ENCODE measurements at regions not wholly inside any gene's neighbourhood (a gene's known extent, or its start where the extent isn't known, plus 50 kb on each side); places are given as distances from the start of the nearest gene placed in this dataset.

GRCh38 chr6:80767808-80768207 is 661.3 kb downstream of the BCKDHB start:
- DNase-seq: no peak

- DNase-seq: no peak
Measured at GRCh38 chr6:80744213-80744612, 637.7 kb downstream of the BCKDHB start.

GRCh38 chr6:80742481-80742880 is 636.0 kb downstream of the BCKDHB start:
- no peak for DNase-seq

DNA sequence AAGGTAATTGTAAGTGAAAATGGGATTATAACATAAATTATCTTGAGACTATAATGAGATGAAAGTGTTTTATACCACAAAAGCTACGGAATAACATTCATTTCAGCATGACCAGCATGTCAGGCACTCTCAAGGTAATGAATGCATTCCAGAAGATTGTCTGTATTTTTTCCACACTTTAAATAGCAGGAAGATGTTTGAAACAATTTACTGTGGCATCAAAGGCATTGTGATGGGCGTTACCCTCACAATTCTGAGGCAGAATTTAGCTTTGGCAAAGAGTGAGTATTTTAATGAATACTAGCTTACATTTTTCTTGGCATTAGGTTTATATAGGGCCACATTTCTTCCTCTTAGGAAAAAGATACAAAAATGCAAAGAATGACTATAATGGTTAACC is 627.2 kb downstream of the BCKDHB start:
- no peak for DNase-seq

DNA sequence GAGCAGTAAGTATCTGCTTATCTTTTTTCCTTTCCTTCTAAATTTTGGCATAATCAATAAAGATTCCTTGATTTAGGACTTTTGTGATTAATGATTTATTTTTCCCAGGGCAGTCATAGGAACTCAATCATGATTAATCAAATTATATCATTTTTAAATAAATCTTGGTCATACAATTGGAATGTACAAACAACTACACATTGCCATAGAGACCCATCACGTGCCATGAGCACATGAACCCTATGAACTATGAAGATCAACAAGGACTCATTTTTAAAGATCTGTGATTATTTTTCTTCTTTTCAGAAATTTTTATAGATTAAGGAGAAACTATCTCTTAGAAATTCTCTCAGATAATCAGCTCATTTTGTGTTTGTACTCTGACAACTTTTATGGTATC is 622.4 kb downstream of the BCKDHB start:
- DNase-seq: no peak

GRCh38 chr6:80728101-80728750 is 621.8 kb downstream of the BCKDHB start:
- DNase-seq: no peak

- no peak for DNase-seq
Measured at GRCh38 chr6:80725156-80725930, 618.9 kb downstream of the BCKDHB start.

- no peak for DNase-seq
Measured at GRCh38 chr6:80720824-80721223, 614.4 kb downstream of the BCKDHB start.

DNA sequence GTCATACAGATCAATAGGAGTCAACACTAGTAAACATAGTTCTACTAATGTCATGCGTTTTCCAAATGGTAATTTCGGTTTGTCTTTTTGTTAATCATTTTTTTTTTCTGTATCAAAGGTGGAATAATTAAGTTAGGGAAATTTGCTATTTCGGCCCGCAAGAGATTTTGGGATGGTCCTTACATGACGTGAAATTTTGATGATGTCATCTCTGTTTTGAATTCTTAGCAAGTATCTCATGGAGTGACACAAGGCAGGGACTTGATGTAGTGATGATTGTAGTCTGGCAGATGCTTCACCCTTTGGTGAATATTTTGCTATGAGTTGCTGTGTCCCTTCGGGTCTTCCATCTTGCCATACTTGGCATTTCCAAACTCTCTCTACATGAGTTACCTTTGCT is 608.0 kb downstream of the BCKDHB start:
- no peak for DNase-seq

DNA sequence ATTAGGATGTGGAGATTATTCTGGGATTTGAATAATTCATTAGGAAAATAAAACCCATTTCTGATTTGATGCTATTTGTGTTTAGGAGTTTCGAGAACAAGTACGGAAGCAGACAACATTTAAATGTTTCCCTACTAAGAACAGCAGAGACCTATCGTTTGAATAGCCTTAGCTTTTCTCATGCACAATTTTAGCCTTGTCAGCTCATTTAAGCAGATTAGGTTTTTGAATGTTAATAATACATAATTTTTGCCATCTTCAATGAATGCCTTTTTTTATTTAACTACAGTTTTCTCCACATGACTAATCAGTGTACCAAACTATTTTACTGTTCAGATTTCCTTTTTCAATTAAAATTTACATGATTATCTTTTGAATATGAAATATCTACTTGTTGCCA is 592.0 kb downstream of the BCKDHB start:
- DNase-seq: no peak

- no peak for DNase-seq
Measured at GRCh38 chr6:80696268-80696667, 589.8 kb downstream of the BCKDHB start.

DNA sequence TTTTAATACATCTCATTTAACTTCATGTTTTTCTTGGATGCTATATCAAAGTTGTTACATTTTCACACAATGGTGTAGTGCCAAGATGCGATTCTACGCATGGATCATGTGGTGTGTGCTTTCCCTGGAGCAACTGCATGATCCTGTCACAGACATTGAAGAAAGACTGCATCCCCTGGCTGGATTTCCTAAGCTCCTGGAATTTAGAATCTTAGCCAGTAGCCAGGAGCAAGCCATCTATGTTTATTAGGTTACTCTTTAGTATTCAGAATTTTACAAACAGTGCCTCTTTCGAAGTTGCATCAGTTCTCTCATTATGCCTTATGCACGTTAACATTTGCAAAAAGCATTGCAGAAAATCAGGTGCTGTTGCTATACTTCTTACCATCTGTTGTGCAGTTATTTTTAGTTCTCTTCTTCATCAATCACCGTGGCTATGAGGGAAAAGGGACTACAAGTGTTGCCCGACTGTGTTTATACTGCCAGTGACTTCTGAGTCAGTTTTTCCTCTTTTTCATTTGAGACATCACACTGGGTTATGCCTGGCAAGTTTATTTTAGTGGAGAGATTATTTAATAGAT is 584.2 kb downstream of the BCKDHB start:
- DNase-seq: no peak

DNA sequence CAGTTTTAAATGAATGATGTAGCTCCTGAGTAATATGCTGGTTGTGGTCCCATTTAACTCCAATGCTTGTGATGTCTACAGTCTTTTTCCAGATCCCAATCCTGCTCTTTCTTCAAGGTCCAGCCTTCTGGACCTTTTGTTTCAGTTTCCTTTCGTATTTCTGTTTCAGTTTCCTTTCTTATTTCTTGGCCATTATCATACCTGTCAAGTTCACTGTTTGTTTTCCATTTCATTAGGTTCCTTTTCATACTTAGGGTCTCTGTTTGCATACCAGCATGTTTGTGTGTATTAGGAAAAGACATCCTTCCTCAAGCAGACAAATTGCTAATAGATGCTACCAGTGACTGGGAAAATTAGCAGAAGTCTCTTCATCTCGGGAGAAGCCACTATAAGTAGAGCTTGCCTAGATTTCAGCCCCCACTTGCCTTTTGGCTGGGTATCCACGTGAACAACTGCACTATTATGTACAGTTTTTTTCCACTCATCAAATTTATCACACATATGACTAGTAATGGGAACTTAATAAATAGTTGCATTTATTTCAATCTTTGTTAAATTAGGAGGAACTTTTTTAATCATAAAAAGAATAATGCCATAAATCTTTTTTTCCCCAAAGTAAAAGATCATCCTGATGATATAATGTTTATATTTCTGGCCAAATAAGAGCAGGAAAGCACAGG is 583.4 kb downstream of the BCKDHB start:
- no peak for DNase-seq

DNA sequence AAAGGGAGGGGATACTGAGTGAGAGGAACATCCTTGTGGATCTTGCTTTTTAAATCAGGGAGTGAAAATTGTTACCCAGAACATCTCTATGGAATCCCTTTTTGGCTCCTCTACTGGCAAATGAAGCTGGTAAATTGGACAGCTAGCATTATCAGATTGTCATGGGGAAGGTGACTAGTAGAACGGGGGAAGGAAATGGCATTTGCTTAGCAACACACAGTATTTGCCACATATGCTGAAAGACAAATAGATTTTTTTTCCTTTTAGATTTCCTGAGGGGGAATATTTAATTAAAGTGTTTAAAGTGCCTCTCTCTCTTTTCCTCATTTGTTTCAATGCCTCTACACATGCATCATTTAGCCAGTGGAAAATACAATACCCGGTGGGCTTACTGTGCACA is 573.5 kb downstream of the BCKDHB start:
- no peak for DNase-seq

- DNase-seq: no peak
Measured at GRCh38 chr6:80676386-80676785, 569.9 kb downstream of the BCKDHB start.

- no peak for DNase-seq
Measured at GRCh38 chr6:80674669-80675068, 568.2 kb downstream of the BCKDHB start.

DNA sequence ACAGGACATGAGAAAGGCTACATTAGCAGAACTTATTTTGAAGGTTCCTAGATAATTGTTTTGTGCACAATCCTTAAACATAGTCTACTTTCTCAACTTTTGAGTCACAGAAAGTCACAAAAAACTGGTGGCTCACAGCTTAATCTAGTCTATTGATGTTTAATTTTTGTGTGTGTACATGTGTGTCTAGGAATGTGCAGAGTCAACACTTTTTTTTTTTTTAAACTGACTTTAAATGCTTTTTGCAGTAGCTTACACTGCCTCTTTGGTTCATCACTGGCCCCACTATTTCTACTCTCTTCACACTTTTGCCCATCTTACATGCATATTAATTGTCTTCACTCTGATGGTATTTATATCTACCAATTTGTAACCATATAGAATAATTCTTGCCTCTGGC is 566.9 kb downstream of the BCKDHB start:
- DNase-seq: no peak

- DNase-seq: no peak
Measured at GRCh38 chr6:80667006-80667405, 560.5 kb downstream of the BCKDHB start.

DNA sequence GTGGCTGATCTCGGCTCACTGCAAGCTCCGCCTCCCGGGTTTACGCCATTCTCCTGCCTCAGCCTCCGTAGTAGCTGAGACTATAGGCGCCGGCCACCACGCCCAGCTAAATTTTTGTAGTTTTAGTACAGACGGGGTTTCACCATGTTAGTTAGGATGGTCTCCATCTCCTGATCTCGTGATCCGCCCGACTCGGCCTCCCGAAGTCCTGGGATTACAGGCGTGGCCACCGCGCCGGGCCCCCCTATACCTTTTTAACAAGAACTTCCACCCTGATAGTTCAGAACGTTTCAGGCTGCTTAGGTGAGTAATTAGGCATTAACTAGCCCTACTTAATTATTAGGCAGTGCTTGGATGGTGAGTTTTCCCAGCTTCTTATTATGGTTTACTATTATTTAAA is 552.5 kb downstream of the BCKDHB start:
- no peak for DNase-seq

- DNase-seq: no peak
Measured at GRCh38 chr6:80647156-80647555, 540.7 kb downstream of the BCKDHB start.

GRCh38 chr6:80643881-80644280 is 537.4 kb downstream of the BCKDHB start:
- no peak for DNase-seq

GRCh38 chr6:80642452-80642851 is 536.0 kb downstream of the BCKDHB start:
- no peak for DNase-seq
